K562 (cell line): ENCODE measurements at regions not wholly inside any gene's neighbourhood (a gene's known extent, or its start where the extent isn't known, plus 50 kb on each side); places are given as distances from the start of the nearest gene placed in this dataset.

Source experiments
- EP300 ChIP-seq: IDR thresholded peaks from 2 replicates; pipeline ENCODE4 v1.6.1; 2012; ENCODE audit warnings: low read length, improper control_type of control experiment
- ZBTB1 ChIP-seq: sonication (generic); formaldehyde crosslinking; IDR thresholded peaks from 2 replicates; pipeline ENCODE4 v1.8.1; 2023; ENCODE audit warnings: missing genetic modification reagents, low read depth, mild to moderate bottlenecking, borderline replicate concordance
- TF ChIP-seq, protein P1 (sequence below), 2 experiments: fragments of 450-650 bp; formaldehyde crosslinking in 1 of 2; IDR thresholded peaks; 2 replicates each; pipeline versions ENCODE4 v1.4.0 to v1.6.1; 2014 to 2020; ENCODE audit warnings: mild to moderate bottlenecking in 2 of 2, borderline replicate concordance in 1 of 2, low read depth in 1 of 2
- TF ChIP-seq, protein P2 (sequence below): IDR thresholded peaks from 2 replicates; pipeline ENCODE4 v1.6.1; 2016; ENCODE audit warnings: missing genetic modification characterization, missing compliant biosample characterization

DNA sequence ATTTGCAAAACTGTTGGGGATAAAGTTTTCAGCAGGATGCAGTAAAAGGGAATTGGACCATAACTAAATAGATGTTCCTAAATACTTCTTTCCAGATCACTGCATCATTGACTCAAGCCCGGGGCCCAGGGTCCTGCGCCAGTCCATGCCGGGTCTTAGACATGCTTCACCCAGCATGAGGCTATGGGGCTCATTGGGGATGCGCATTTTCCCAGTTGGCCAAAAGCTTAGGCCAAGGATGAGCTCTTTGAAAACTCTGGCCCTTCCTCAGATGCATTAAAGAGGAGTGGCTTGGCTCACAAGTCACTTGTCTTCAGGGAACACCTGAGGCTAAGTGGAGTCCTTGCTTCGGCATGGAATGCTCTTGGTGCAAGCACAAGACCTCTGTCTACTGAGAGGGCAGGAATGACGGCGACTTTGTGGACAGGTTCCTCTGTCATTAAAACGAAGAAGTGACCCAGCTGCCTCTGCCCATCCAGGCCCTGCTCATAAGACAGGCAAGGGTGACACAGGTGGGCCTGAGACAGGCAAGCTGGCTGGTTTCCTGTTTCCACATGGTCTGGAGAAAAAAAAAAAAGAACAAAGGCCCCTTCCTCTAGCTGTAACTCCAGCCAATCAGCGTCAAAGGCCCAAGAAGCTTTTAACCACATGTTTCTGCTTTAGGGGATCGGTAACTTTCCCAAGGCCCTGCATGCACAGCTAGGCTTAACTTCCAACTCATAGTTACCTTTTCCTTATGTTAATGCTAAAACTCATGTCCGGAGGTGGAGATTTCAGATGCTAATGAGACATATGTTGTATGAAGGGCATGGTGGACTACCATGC lies 81.4 kb upstream of the CDH4 start:
- TF ChIP-seq, protein P1, sequence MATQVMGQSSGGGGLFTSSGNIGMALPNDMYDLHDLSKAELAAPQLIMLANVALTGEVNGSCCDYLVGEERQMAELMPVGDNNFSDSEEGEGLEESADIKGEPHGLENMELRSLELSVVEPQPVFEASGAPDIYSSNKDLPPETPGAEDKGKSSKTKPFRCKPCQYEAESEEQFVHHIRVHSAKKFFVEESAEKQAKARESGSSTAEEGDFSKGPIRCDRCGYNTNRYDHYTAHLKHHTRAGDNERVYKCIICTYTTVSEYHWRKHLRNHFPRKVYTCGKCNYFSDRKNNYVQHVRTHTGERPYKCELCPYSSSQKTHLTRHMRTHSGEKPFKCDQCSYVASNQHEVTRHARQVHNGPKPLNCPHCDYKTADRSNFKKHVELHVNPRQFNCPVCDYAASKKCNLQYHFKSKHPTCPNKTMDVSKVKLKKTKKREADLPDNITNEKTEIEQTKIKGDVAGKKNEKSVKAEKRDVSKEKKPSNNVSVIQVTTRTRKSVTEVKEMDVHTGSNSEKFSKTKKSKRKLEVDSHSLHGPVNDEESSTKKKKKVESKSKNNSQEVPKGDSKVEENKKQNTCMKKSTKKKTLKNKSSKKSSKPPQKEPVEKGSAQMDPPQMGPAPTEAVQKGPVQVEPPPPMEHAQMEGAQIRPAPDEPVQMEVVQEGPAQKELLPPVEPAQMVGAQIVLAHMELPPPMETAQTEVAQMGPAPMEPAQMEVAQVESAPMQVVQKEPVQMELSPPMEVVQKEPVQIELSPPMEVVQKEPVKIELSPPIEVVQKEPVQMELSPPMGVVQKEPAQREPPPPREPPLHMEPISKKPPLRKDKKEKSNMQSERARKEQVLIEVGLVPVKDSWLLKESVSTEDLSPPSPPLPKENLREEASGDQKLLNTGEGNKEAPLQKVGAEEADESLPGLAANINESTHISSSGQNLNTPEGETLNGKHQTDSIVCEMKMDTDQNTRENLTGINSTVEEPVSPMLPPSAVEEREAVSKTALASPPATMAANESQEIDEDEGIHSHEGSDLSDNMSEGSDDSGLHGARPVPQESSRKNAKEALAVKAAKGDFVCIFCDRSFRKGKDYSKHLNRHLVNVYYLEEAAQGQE (IDR thresholded peaks at IDR 0.05; ENCODE audit: borderline replicate concordance) = no peak
- TF ChIP-seq, protein P1 (CRISPR knock-in tag; IDR thresholded peaks at IDR 0.05; ENCODE audit: low read depth) = no peak
- TF ChIP-seq EP300 (no peak), ZBTB1 (CRISPR knock-in tag) (no peak)
- TF ChIP-seq, protein P2, sequence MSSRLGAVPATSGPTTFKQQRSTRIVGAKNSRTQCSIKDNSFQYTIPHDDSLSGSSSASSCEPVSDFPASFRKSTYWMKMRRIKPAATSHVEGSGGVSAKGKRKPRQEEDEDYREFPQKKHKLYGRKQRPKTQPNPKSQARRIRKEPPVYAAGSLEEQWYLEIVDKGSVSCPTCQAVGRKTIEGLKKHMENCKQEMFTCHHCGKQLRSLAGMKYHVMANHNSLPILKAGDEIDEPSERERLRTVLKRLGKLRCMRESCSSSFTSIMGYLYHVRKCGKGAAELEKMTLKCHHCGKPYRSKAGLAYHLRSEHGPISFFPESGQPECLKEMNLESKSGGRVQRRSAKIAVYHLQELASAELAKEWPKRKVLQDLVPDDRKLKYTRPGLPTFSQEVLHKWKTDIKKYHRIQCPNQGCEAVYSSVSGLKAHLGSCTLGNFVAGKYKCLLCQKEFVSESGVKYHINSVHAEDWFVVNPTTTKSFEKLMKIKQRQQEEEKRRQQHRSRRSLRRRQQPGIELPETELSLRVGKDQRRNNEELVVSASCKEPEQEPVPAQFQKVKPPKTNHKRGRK (tag) = no peak
